IMR-90 (cell line): ENCODE measurements at regions not wholly inside any gene's neighbourhood (a gene's known extent, or its start where the extent isn't known, plus 50 kb on each side); places are given as distances from the start of the nearest gene placed in this dataset.

ENCODE experiments used
- ATAC-seq: fragments of 200-7000 bp; cut with Tn5 transposase; 2 replicates; pipeline ENCODE4 v1.9.1; 2020; ENCODE audit warnings: low read depth, mild to moderate bottlenecking, moderate library complexity
- BruUV-seq: library from RNA; stranded (reverse); fragments of 400-500 nt; replicated peaks from 2 replicates; lab custom pipeline; 2021; lab: Mats Ljungman, UMichigan
- CTCF ChIA-PET: fragments of 300-600 bp; formaldehyde crosslinking; extraction: SDS; loops from one replicate; lab custom pipeline; 2021; ENCODE audit warnings: antibody characterized with exemption; lab: Yijun Ruan, JAX
- POLR2A ChIA-PET: fragments of 300-600 bp; sonication (Branson Sonifier 250); formaldehyde crosslinking; loops from one replicate; lab custom pipeline; 2022; ENCODE audit warnings: antibody characterized with exemption; ENCODE audit not compliant: unreplicated experiment; lab: Charles Lee
- DNase-seq: peaks from one replicate; pipeline ENCODE4 v3.0.0; 2013
- H2AFZ ChIP-seq: replicated peaks from 2 replicates; pipeline ENCODE3; 2013; ENCODE audit warnings: low read length, mild to moderate bottlenecking; ENCODE audit not compliant: poor library complexity
- H2AK5ac ChIP-seq: 2 replicates; pipeline ENCODE4 v1.6.1; 2013; ENCODE audit warnings: low read depth, low read length, inconsistent platforms
- H2AK9ac ChIP-seq: replicated peaks from 2 replicates; pipeline ENCODE3; 2013; ENCODE audit warnings: mild to moderate bottlenecking, low read depth, low read length, moderate library complexity; ENCODE audit not compliant: poor library complexity
- H2BK120ac ChIP-seq: 2 replicates; pipeline ENCODE4 v1.6.1; 2013; ENCODE audit warnings: low read depth, low read length, inconsistent platforms
- H2BK15ac ChIP-seq: 3 replicates; pipeline ENCODE4 v1.6.1; 2013; ENCODE audit warnings: low read depth, low read length, inconsistent platforms
- H2BK20ac ChIP-seq: 2 replicates; pipeline ENCODE4 v1.6.1; 2013; ENCODE audit warnings: low read depth, mild to moderate bottlenecking, inconsistent platforms, low read length, moderate library complexity
- H2BK5ac ChIP-seq: 2 replicates; pipeline ENCODE4 v1.6.1; 2013; ENCODE audit warnings: mild to moderate bottlenecking, low read depth, low read length, inconsistent platforms; ENCODE audit not compliant: poor library complexity, severe bottlenecking
- H3K14ac ChIP-seq: replicated peaks from 2 replicates; pipeline ENCODE4 v1.6.1; 2013; ENCODE audit warnings: low read depth, low read length, inconsistent platforms
- H3K18ac ChIP-seq: 2 replicates; pipeline ENCODE4 v1.6.1; 2013; ENCODE audit warnings: low read depth, low read length, control low read depth
- H3K23ac ChIP-seq: 2 replicates; pipeline ENCODE4 v1.6.1; 2013; ENCODE audit warnings: low read depth, low read length, inconsistent platforms
- H3K27ac ChIP-seq: 2 replicates; pipeline ENCODE4 v1.5.1; 2013; ENCODE audit warnings: mild to moderate bottlenecking, control low read depth, low read length; ENCODE audit not compliant: insufficient read depth
- H3K27me3 ChIP-seq: 2 replicates; pipeline ENCODE4 v1.6.1; 2013; ENCODE audit warnings: low read length; ENCODE audit not compliant: control insufficient read depth, insufficient read depth
- H3K36me3 ChIP-seq: 2 replicates; pipeline ENCODE4 v1.6.1; 2013; ENCODE audit warnings: low read length, mixed read lengths; ENCODE audit not compliant: control insufficient read depth, insufficient read depth
- H3K4ac ChIP-seq: 2 replicates; pipeline ENCODE4 v1.6.1; 2013; ENCODE audit warnings: low read depth, low read length, inconsistent platforms
- H3K4me1 ChIP-seq: 2 replicates; pipeline ENCODE4 v1.6.1; 2013; ENCODE audit warnings: low read length, mixed read lengths; ENCODE audit not compliant: control insufficient read depth, insufficient read depth
- H3K4me2 ChIP-seq: 2 replicates; pipeline ENCODE4 v1.6.1; 2013; ENCODE audit warnings: low read depth, mild to moderate bottlenecking, control low read depth, low read length, moderate library complexity
- H3K4me3 ChIP-seq: 2 replicates; pipeline ENCODE4 v1.5.1; 2013; ENCODE audit warnings: low read depth, mild to moderate bottlenecking, control low read depth, low read length, moderate library complexity; ENCODE audit not compliant: insufficient read depth
- H3K56ac ChIP-seq: 2 replicates; pipeline ENCODE4 v1.6.1; 2013; ENCODE audit warnings: low read length, inconsistent platforms; ENCODE audit not compliant: insufficient read depth; ENCODE audit errors: extremely low read depth
- H3K79me1 ChIP-seq, 2 experiments: 2 replicates each; pipeline ENCODE4 v1.6.1; 2013; ENCODE audit warnings: low read length in 2 of 2, inconsistent platforms in 1 of 2, low read depth in 1 of 2
- H3K9ac ChIP-seq: 2 replicates; pipeline ENCODE4 v1.6.1; 2013; ENCODE audit warnings: low read depth, low read length, control low read depth
- H3K9me1 ChIP-seq: 2 replicates; pipeline ENCODE4 v1.6.1; 2013; ENCODE audit warnings: low read length, inconsistent platforms; ENCODE audit not compliant: insufficient read depth
- H3K9me3 ChIP-seq: 2 replicates; pipeline ENCODE4 v1.6.1; 2013; ENCODE audit warnings: low read length; ENCODE audit not compliant: control insufficient read depth, insufficient read depth
- H4K20me1 ChIP-seq: 2 replicates; pipeline ENCODE4 v1.6.1; 2013; ENCODE audit warnings: low read length, inconsistent platforms; ENCODE audit not compliant: insufficient read depth
- H4K5ac ChIP-seq: 2 replicates; pipeline ENCODE4 v1.6.1; 2013; ENCODE audit warnings: mild to moderate bottlenecking, low read depth, low read length, control low read depth
- H4K8ac ChIP-seq, 2 experiments: 2 replicates each; pipeline ENCODE4 v1.6.1; 2013; ENCODE audit warnings: low read depth in 2 of 2, low read length in 2 of 2, control low read depth in 1 of 2, inconsistent platforms in 1 of 2
- H4K91ac ChIP-seq: 2 replicates; pipeline ENCODE4 v1.6.1; 2013; ENCODE audit warnings: low read depth, low read length, inconsistent platforms; ENCODE audit not compliant: insufficient read depth
- BHLHE40 ChIP-seq: fragments of 150-350 bp; IDR thresholded peaks from 2 replicates; pipeline ENCODE4 v1.6.1; 2016; ENCODE audit warnings: mild to moderate bottlenecking, low read depth, low read length
- CEBPB ChIP-seq: IDR thresholded peaks from 2 replicates; pipeline ENCODE4 v1.6.1; 2012; ENCODE audit warnings: low read depth, low read length, improper control_type of control experiment
- CHD1 ChIP-seq: IDR thresholded peaks from 2 replicates; pipeline ENCODE4 v1.6.1; 2012; ENCODE audit warnings: low read depth, low read length, improper control_type of control experiment
- FOS ChIP-seq: fragments of 150-350 bp; IDR thresholded peaks from 2 replicates; pipeline ENCODE4 v1.6.1; 2016; ENCODE audit warnings: low read depth, low read length
- MAFK ChIP-seq: IDR thresholded peaks from 2 replicates; pipeline ENCODE4 v1.6.1; 2012; ENCODE audit warnings: low read depth, low read length, improper control_type of control experiment
- MAZ ChIP-seq: IDR thresholded peaks from 2 replicates; pipeline ENCODE4 v1.6.1; 2012; ENCODE audit warnings: low read depth, mild to moderate bottlenecking, low read length, improper control_type of control experiment, moderate library complexity, borderline replicate concordance
- MXI1 ChIP-seq: IDR thresholded peaks from 2 replicates; pipeline ENCODE4 v1.6.1; 2012; ENCODE audit warnings: low read depth, mild to moderate bottlenecking, low read length, moderate library complexity, borderline replicate concordance
- NFE2L2 ChIP-seq: fragments of 150-350 bp; IDR thresholded peaks from 2 replicates; pipeline ENCODE4 v1.6.1; 2016; ENCODE audit warnings: low read depth, mild to moderate bottlenecking, low read length
- POLR2A ChIP-seq: IDR thresholded peaks from 2 replicates; pipeline ENCODE4 v1.6.1; 2012; ENCODE audit warnings: mild to moderate bottlenecking, low read depth, low read length
- RAD21 ChIP-seq: IDR thresholded peaks from 2 replicates; pipeline ENCODE4 v1.6.1; 2012; ENCODE audit warnings: low read length, improper control_type of control experiment
- RCOR1 ChIP-seq: IDR thresholded peaks from 2 replicates; pipeline ENCODE4 v1.6.1; 2012; ENCODE audit warnings: mild to moderate bottlenecking, low read length, improper control_type of control experiment; ENCODE audit not compliant: insufficient replicate concordance
- RFX5 ChIP-seq: IDR thresholded peaks from 2 replicates; pipeline ENCODE4 v1.8.0; 2012; ENCODE audit warnings: low read depth, mild to moderate bottlenecking, low read length, moderate library complexity
- SMC3 ChIP-seq: fragments of 150-350 bp; IDR thresholded peaks from 2 replicates; pipeline ENCODE4 v1.6.1; 2016; ENCODE audit warnings: low read depth, mild to moderate bottlenecking, antibody characterized with exemption, low read length, moderate library complexity
- USF2 ChIP-seq: fragments of 150-350 bp; IDR thresholded peaks from 2 replicates; pipeline ENCODE4 v1.6.1; 2017; ENCODE audit warnings: mild to moderate bottlenecking, antibody characterized with exemption, low read length, low read depth
- WGBS, 2 experiments: methylation state at CpG; one replicate each; pipeline versions ENCODE4 v1.1.5 to v1.1.7; 2013; ENCODE audit warnings: missing lambda C conversion rate in 2 of 2; ENCODE audit not compliant: insufficient read length in 1 of 2; ENCODE audit errors: extremely low coverage in 2 of 2; 5-methylcytosine and 5-hydroxymethylcytosine counted together
- dilution Hi-C: fragments of 300-500 bp; cut with HindIII; formaldehyde crosslinking; loops from one replicate; pipeline ENCODE4 v1.14.3; 2018; ENCODE audit warnings: low sequenced_read_pairs; ENCODE audit not compliant: unreplicated experiment
- in situ Hi-C: fragments of 300-500 bp; cut with MboI; formaldehyde crosslinking; loops from 3 replicates; pipeline ENCODE4 v1.14.3; 2019; ENCODE audit warnings: low sequenced_read_pairs, inconsistent platforms, mixed read lengths
- intact Hi-C: fragments of 100-400 bp; cut with micrococcal nuclease; formaldehyde crosslinking; loops from 2 replicates; pipeline ENCODE4 v1.10.0; 2022
- TF ChIP-seq, protein P1 (sequence below): conservative IDR thresholded peaks from 2 replicates; pipeline ENCODE4 v1.5.1; 2012; ENCODE audit warnings: mild to moderate bottlenecking, low read depth, low read length, improper control_type of control experiment
- TF ChIP-seq, protein P2 (sequence below): fragments of 150-350 bp; IDR thresholded peaks from 2 replicates; pipeline ENCODE4 v1.6.1; 2016; ENCODE audit warnings: low read depth, mild to moderate bottlenecking, low read length, moderate library complexity, borderline replicate concordance

- TF ChIP-seq, protein P1, sequence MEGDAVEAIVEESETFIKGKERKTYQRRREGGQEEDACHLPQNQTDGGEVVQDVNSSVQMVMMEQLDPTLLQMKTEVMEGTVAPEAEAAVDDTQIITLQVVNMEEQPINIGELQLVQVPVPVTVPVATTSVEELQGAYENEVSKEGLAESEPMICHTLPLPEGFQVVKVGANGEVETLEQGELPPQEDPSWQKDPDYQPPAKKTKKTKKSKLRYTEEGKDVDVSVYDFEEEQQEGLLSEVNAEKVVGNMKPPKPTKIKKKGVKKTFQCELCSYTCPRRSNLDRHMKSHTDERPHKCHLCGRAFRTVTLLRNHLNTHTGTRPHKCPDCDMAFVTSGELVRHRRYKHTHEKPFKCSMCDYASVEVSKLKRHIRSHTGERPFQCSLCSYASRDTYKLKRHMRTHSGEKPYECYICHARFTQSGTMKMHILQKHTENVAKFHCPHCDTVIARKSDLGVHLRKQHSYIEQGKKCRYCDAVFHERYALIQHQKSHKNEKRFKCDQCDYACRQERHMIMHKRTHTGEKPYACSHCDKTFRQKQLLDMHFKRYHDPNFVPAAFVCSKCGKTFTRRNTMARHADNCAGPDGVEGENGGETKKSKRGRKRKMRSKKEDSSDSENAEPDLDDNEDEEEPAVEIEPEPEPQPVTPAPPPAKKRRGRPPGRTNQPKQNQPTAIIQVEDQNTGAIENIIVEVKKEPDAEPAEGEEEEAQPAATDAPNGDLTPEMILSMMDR = no peak
- no peak for TF ChIP-seq RCOR1
- TF ChIP-seq, protein P2, sequence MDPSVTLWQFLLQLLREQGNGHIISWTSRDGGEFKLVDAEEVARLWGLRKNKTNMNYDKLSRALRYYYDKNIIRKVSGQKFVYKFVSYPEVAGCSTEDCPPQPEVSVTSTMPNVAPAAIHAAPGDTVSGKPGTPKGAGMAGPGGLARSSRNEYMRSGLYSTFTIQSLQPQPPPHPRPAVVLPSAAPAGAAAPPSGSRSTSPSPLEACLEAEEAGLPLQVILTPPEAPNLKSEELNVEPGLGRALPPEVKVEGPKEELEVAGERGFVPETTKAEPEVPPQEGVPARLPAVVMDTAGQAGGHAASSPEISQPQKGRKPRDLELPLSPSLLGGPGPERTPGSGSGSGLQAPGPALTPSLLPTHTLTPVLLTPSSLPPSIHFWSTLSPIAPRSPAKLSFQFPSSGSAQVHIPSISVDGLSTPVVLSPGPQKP = no peak
- TF ChIP-seq CEBPB = no peak
- no peak for TF ChIP-seq CHD1
- no peak for TF ChIP-seq MAZ
- no peak for TF ChIP-seq POLR2A
- TF ChIP-seq BHLHE40 = no peak
- TF ChIP-seq USF2 = no peak
- TF ChIP-seq MXI1 = no peak
- TF ChIP-seq RFX5 = no peak
- no peak for TF ChIP-seq RAD21
- no peak for TF ChIP-seq SMC3
- no peak for TF ChIP-seq FOS
- TF ChIP-seq NFE2L2 = no peak
- no peak for TF ChIP-seq MAFK
- CTCF ChIA-PET = interaction anchor here (0.6 kb wide), 1 partner anchor 35 kb away, joined by 4 read pairs; no protein-coding TSS in a partner anchor
- H2BK5ac ChIP-seq = no peak overlapping the region
Measured at GRCh38 chr12:38961683-38962082, 56.3 kb upstream of the CPNE8 start.

More at GRCh38 chr12:38961683-38962082, 56.3 kb upstream of the CPNE8 start:
- Histone ChIP-seq H3K27me3 (no peaks in the 10 kb centered on the region), H3K23ac (no peak overlapping the region), H3K56ac (no peak overlapping the region), H2BK15ac (no peak overlapping the region), H3K36me3 (no peaks in the 10 kb centered on the region), H2AK9ac (no peak overlapping the region), H3K4ac (no peak overlapping the region), H3K18ac (no peak overlapping the region), H3K14ac (no peak overlapping the region), H3K9ac (no peak overlapping the region), H4K5ac (no peak overlapping the region), H2AK5ac (no peak overlapping the region), H3K79me1 (no peaks in the 10 kb centered on the region), H2AFZ (no peak overlapping the region), H3K9me3 (no peaks in the 10 kb centered on the region; the same call in 1 of the 2 replicates), H4K20me1 (no peaks in the 10 kb centered on the region), H3K9me1 (no peaks in the 10 kb centered on the region), H4K91ac (no peak overlapping the region), H4K8ac (no peak overlapping the region), H3K4me1 (no peaks in the 10 kb centered on the region), H3K4me3 (no peak overlapping the region), H2BK120ac (no peak overlapping the region), H2BK20ac (no peak overlapping the region), H3K27ac (no peak overlapping the region), H3K4me2 (no peak overlapping the region)
- POLR2A ChIA-PET = no interaction called here
- dilution Hi-C loops = no loop called here
- no CpG with 5 or more reads among the region's 5 CpGs for WGBS, 2 experiments
- intact Hi-C loops = no loop called here
- in situ Hi-C loops = no loop called here
- ATAC-seq (no peak), DNase-seq (no peak)
- BruUV-seq = no TSS peak
